NT2/D1 (cell line): ENCODE measurements at regions not wholly inside any gene's neighbourhood (a gene's known extent, or its start where the extent isn't known, plus 50 kb on each side); places are given as distances from the start of the nearest gene placed in this dataset.

Experiments
- DNase-seq: peaks from one replicate; pipeline ENCODE4 v3.0.0-alpha.2; 2011; ENCODE audit warnings: low read depth, low spot score
- H3K27me3 ChIP-seq: 2 replicates; pipeline ENCODE4 v1.6.0; 2011; ENCODE audit warnings: mild to moderate bottlenecking; ENCODE audit not compliant: insufficient read length, insufficient read depth
- H3K36me3 ChIP-seq: 2 replicates; pipeline ENCODE4 v1.6.1; 2011; ENCODE audit warnings: mild to moderate bottlenecking, low read length, mixed read lengths; ENCODE audit not compliant: insufficient read depth, insufficient read length
- H3K4me1 ChIP-seq: 2 replicates; pipeline ENCODE4 v1.5.1; 2011; ENCODE audit not compliant: insufficient read depth, insufficient read length
- H3K4me3 ChIP-seq: 2 replicates; pipeline ENCODE4 v1.5.1; 2011; ENCODE audit warnings: low read depth; ENCODE audit not compliant: insufficient read length
- H3K9ac ChIP-seq: 2 replicates; pipeline ENCODE4 v1.6.0; 2011; ENCODE audit warnings: low read depth; ENCODE audit not compliant: insufficient read length
- H3K9me3 ChIP-seq: 2 replicates; pipeline ENCODE4 v1.5.1; 2011; ENCODE audit warnings: mild to moderate bottlenecking, low read length; ENCODE audit not compliant: insufficient read depth
- SUZ12 ChIP-seq: IDR thresholded peaks from 2 replicates; pipeline ENCODE4 v1.6.1; 2011; ENCODE audit not compliant: insufficient read length, insufficient read depth; ENCODE audit errors: extremely low read depth
- YY1 ChIP-seq: IDR thresholded peaks from 2 replicates; pipeline ENCODE4 v1.6.1; 2011; ENCODE audit not compliant: insufficient read length, insufficient read depth
- ZNF274 ChIP-seq: IDR thresholded peaks from 2 replicates; pipeline ENCODE4 v1.6.1; 2011; ENCODE audit warnings: mild to moderate bottlenecking, low read depth, low read length

DNA sequence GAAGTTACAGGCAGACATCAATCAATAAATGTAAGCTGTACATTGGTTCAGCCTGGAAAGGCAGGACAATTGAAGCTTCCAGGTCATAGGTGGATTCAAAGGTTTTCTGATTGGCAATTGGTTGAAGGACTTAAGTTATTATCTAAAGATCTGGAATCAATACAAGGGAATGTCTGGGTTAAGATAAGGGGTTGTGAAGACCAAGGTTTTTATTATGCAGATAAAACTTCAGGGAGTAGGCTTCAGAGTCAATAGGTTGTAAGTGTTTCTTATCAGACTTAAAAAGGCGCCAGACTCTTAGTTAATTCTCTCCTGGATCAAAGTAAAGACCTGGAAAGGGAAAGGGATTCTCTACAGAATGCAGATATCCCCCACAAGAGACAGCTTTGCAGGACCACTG lies 935.4 kb downstream of the TBC1D22A start:
- Histone ChIP-seq H3K27me3 (no peaks in the 10 kb centered on the region), H3K9me3 (no peaks in the 10 kb centered on the region), H3K9ac (no peak overlapping the region), H3K4me3 (no peak overlapping the region), H3K36me3 (no peaks in the 10 kb centered on the region), H3K4me1 (no peaks in the 10 kb centered on the region)
- no peak for TF ChIP-seq ZNF274
- no peak for TF ChIP-seq SUZ12
- no peak for TF ChIP-seq YY1
- no peak for DNase-seq

DNA sequence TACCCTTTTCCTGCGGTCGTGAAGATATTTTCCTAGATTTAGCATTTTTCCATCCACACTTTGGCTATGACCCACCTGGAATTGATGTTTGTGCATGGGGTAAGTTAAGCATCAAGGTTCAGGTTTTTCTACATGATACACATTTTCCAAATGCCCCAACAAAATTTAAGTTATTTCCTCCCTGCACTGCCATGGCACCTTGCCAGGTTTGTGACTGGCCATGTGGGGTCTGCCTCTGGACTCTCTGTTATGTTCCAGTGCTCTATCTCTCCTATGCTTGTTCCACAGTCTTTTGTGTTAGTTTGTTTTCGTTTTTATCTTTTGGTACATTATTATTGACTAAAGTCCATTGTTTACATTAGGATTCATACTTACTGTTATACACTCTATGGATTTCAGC lies 934.3 kb downstream of the TBC1D22A start:
- TF ChIP-seq ZNF274, result no peak
- no peak overlapping the region for H3K4me3 ChIP-seq

DNA sequence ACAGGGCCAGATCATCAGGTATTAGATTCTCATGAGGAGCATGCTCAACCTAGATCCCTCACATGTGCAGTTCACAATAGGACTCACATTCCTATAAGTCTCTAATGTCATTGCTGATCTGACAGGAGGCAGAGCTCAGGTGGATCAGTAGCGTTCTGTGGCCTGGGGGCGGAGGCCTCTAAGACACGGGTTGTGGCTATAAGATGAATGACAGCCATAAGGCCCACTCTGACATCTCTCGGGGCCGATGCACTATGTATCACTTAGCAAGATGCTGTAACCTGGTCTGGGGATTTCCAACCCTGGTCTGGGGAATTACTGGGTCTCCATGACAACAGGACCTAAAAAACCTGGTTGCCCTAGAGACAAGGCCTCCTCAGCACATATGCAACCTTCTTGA lies 932.7 kb downstream of the TBC1D22A start:
- Histone ChIP-seq H3K4me1 (no peaks in the 10 kb centered on the region), H3K27me3 (no peaks in the 10 kb centered on the region), H3K9ac (no peak overlapping the region), H3K36me3 (no peaks in the 10 kb centered on the region), H3K4me3 (no peak overlapping the region), H3K9me3 (no peaks in the 10 kb centered on the region)
- DNase-seq, result no peak
- no peak for TF ChIP-seq YY1
- TF ChIP-seq ZNF274, result no peak
- TF ChIP-seq SUZ12, result no peak

More for the DNA sequence above, 934.3 kb downstream of the TBC1D22A start:
- H3K27me3 ChIP-seq, result no peaks in the 10 kb centered on the region
- H3K36me3 ChIP-seq, result no peaks in the 10 kb centered on the region
- H3K9ac ChIP-seq, result no peak overlapping the region
- no peaks in the 10 kb centered on the region for H3K9me3 ChIP-seq
- no peaks in the 10 kb centered on the region for H3K4me1 ChIP-seq
- DNase-seq, result no peak

DNA sequence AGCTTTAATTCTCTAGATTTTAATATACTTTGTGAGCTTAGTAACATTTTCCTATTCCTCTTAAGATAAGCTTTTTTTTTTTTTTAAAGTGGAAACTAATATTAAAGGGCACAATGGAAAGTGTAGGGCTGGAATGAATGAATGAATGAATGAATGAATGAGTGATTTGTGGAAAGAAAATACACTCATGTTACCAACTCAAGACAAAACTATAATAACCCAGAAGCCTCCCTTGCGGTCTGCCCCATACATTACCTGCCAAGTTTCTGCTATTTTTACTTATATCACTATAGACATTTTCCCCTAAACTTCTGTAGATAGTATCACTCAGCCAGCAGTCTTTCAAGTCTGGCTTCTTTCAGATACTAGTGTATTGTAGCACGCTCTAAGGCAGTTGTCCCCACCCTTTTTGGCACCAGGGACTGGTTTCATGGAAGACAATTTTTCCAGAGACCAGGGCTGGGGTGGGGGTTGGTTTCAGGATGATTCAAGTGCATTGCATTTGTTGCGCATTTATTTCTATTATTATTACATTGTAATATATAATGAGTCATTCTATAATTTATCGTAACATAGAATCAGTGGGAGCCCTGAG lies 932.2 kb downstream of the TBC1D22A start:
- Histone ChIP-seq H3K9ac (no peak overlapping the region), H3K4me1 (no peaks in the 10 kb centered on the region), H3K36me3 (no peaks in the 10 kb centered on the region), H3K9me3 (no peaks in the 10 kb centered on the region), H3K27me3 (no peaks in the 10 kb centered on the region), H3K4me3 (no peak overlapping the region)
- TF ChIP-seq SUZ12 (no peak), ZNF274 (no peak), YY1 (no peak)
- DNase-seq, result no peak

DNA sequence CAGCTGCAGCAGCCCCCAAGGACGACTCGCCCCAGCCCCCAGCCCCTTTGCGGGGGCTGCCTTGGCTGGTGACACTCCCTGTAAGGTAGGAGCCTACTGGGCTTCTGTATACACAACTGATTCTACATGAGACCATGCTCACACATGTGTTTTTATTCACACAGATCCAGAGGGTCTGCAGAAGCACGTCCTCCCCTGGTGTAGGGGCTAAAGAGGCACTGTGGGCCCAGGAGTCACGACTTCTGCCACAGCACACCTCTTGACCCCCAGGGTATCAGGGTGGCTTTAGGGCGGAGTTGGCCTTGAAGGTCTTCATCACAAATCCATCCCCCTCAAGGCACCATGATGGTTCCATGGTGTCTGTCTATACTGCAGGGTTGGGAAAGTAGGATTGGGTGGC lies 931.2 kb downstream of the TBC1D22A start:
- Histone ChIP-seq H3K9ac (no peak overlapping the region), H3K36me3 (no peaks in the 10 kb centered on the region), H3K9me3 (no peaks in the 10 kb centered on the region), H3K4me3 (no peak overlapping the region), H3K4me1 (no peaks in the 10 kb centered on the region), H3K27me3 (no peaks in the 10 kb centered on the region)
- TF ChIP-seq YY1 (no peak), SUZ12 (no peak), ZNF274 (no peak)
- no peak for DNase-seq

DNA sequence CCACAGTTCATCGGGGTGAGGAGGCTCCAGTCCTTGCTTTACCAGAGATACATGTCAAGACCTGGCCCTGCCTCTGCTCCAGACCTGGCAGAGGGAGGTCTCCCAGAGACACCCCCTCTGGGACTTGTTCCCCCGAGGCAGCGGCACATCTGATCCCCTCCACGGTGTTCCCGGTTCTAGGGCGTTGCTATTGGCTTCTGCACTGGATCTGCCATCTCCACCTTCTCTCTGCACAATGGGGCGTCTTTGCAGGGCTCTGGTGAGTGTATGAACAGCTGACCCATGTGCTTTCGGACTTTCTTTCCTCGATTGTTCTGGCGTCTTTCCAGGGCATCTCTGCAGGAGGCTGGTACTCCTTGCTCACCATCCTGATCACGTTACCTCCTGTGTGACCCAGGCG lies 930.4 kb downstream of the TBC1D22A start:
- Histone ChIP-seq H3K9ac (no peak overlapping the region), H3K4me1 (no peaks in the 10 kb centered on the region), H3K4me3 (no peak overlapping the region), H3K36me3 (no peaks in the 10 kb centered on the region), H3K9me3 (no peaks in the 10 kb centered on the region), H3K27me3 (no peaks in the 10 kb centered on the region)
- TF ChIP-seq ZNF274 (no peak), SUZ12 (no peak), YY1 (no peak)
- no peak for DNase-seq

DNA sequence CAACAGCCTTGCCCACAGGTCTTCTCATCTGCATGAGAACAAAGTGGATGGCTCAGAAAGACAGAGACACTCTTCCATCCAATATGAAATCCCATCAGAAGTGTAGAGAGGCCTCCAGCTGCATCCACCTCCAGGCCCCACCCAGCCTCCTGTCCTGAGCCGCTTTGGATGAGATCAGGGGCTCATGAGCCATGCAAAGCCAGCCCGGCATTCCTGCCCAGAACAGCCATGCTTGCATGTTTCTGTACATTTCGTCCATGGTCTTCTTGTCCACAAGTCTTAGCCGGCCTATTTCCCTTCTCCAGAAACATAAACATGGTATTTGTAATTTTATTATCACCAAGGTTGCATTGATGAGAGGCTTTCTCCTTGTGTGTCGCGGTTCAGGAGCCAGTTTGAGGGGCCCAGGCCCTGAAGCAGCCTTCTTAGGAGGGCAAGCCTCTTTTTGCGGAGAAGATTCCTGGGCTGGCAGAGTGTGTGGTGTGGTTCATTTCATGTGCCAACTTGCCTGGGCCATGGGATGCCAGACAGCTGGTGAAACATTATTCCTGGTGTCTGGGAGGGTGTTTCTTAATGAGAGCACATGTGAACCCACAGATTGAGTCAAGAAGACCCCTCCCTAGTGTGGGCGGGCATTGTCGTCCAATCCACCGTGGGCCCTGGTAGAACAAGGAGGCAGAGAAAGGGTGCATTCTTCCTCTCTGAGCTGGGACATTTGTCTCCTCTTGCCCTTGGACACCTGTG lies 928.9 kb downstream of the TBC1D22A start:
- Histone ChIP-seq H3K4me3 (no peak overlapping the region), H3K4me1 (no peaks in the 10 kb centered on the region), H3K9me3 (no peaks in the 10 kb centered on the region), H3K9ac (no peak overlapping the region), H3K27me3 (no peaks in the 10 kb centered on the region), H3K36me3 (no peaks in the 10 kb centered on the region)
- TF ChIP-seq SUZ12 (no peak), ZNF274 (no peak), YY1 (no peak)
- no peak for DNase-seq

DNA sequence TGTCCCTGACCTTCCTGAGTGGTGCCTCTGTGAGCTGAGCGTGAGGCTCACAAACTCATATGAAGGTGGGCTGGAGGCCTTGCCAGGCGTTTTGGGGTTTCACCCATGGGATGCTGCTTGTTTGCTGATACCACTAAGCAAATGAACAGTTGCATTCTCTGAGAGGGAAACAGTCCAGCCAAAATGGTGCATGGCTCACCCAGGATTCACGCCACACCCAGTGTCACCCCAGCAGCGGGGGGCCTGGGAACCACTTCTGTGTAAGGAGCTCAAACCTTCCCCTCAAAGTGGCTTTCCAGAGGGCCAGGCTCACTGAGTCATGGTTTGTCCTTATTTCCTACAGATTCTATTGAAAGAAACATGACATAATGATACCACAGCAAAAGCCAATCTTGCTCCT lies 928.1 kb downstream of the TBC1D22A start:
- Histone ChIP-seq H3K27me3 (no peaks in the 10 kb centered on the region), H3K9ac (no peak overlapping the region), H3K36me3 (no peaks in the 10 kb centered on the region), H3K4me3 (no peak overlapping the region), H3K4me1 (no peaks in the 10 kb centered on the region), H3K9me3 (no peaks in the 10 kb centered on the region)
- DNase-seq, result no peak
- TF ChIP-seq ZNF274 (no peak), SUZ12 (no peak), YY1 (no peak)
